Body of pancreas (tissue), 4 donors: ENCODE measurements at regions not wholly inside any gene's neighbourhood (a gene's known extent, or its start where the extent isn't known, plus 50 kb on each side); places are given as distances from the start of the nearest gene placed in this dataset.

ENCODE experiments used
- ATAC-seq: fragments of 150-250 bp; one replicate; pipeline ENCODE4 v1.9.1; 2016
- DNase-seq, 4 donors: peaks; one replicate each; pipeline ENCODE4 v3.0.0-alpha.2; 2019
- H3K27ac ChIP-seq, 4 donors: fragments of 200-600 bp; sonication (generic); 1 replicate in 3 of 4; 2 replicates in 1 of 4; pipeline versions ENCODE4 v1.5.1 to v1.6.1; 2016 to 2019; ENCODE audit warnings: mild to moderate bottlenecking in 1 of 4, mixed read lengths in 1 of 4, moderate library complexity in 1 of 4
- H3K27me3 ChIP-seq, 2 donors: fragments of 200-600 bp; sonication (generic); one replicate each; pipeline ENCODE4 v1.6.0; 2016; ENCODE audit warnings: mild to moderate bottlenecking in 1 of 2
- H3K36me3 ChIP-seq, 2 donors: fragments of 200-600 bp; sonication (generic); replicated peaks in 1 of 2; 2 replicates each; pipeline ENCODE4 v1.5.1; 2016; ENCODE audit warnings: low read depth in 2 of 2; ENCODE audit not compliant: insufficient read depth in 1 of 2
- H3K4me1 ChIP-seq: fragments of 200-600 bp; sonication (generic); one replicate; pipeline ENCODE4 v1.6.0; 2016
- H3K4me3 ChIP-seq, 2 donors: fragments of 200-600 bp; sonication (generic); 1 replicate in 1 of 2; 2 replicates in 1 of 2; pipeline ENCODE4 v1.5.1; 2016 to 2019
- H3K9me3 ChIP-seq, 3 donors: fragments of 200-600 bp; sonication (generic); 1 replicate in 2 of 3; 2 replicates in 1 of 3; pipeline ENCODE4 v1.5.1; 2016
- POLR2A ChIP-seq, 3 donors: fragments of 450-650 bp; IDR thresholded peaks; one replicate each; pipeline ENCODE4 v1.6.1; 2016; ENCODE audit warnings: antibody characterized with exemption in 3 of 3, mild to moderate bottlenecking in 2 of 3
- WGBS, 2 donors: methylation state at CpG; one replicate each; pipeline ENCODE4 v1.1.5; 2017; 5-methylcytosine and 5-hydroxymethylcytosine counted together
- intact Hi-C: fragments of 100-400 bp; cut with DNase I; formaldehyde crosslinking; loops from one replicate; pipeline ENCODE4 v1.15.1; 2023
- TF ChIP-seq, protein P1 (sequence below), 7 experiments: fragments of 450-650 bp in 4 of 7; fragments of 200-600 bp in 3 of 7; sonication (generic) in 3 of 7; IDR thresholded peaks; one replicate each; pipeline ENCODE4 v1.5.1; 2016 to 2019; ENCODE audit warnings: antibody characterized with exemption in 7 of 7

DNA sequence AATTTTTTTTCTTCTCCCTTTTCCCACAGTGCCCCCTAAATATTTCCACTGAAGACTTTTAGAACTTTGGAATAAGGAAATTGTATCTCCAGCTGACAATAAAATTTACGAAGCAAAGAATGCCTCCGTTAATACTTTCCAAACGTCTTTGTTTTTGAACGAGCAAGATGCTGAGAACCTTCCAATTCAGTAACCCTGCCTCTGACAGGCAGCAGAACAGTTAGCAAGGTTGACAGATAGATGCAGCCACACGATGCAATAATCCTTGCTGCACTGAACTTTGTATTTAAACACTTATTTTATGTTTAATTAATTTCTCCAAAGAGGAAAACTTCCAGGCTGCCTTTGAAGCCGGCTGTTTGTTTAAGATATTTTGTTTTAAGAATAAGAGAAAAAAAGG lies 71.8 kb upstream of the TSHZ3 start:
- no peak for ATAC-seq
- 25 to 32% methylated on average over 6 of the region's 6 CpGs for WGBS, 2 donors
- no peak for DNase-seq
- Histone ChIP-seq H3K36me3 (no peaks in the 10 kb centered on the region), H3K4me1 (no peaks in the 10 kb centered on the region), H3K27ac (no peak overlapping the region), H3K9me3 (no peaks in the 10 kb centered on the region), H3K4me3 (no peak overlapping the region), H3K27me3 (no peaks in the 10 kb centered on the region)
- intact Hi-C loops: no loop called here
- TF ChIP-seq POLR2A (IDR thresholded peaks at IDR 0.05): no peak
- TF ChIP-seq, protein P1, sequence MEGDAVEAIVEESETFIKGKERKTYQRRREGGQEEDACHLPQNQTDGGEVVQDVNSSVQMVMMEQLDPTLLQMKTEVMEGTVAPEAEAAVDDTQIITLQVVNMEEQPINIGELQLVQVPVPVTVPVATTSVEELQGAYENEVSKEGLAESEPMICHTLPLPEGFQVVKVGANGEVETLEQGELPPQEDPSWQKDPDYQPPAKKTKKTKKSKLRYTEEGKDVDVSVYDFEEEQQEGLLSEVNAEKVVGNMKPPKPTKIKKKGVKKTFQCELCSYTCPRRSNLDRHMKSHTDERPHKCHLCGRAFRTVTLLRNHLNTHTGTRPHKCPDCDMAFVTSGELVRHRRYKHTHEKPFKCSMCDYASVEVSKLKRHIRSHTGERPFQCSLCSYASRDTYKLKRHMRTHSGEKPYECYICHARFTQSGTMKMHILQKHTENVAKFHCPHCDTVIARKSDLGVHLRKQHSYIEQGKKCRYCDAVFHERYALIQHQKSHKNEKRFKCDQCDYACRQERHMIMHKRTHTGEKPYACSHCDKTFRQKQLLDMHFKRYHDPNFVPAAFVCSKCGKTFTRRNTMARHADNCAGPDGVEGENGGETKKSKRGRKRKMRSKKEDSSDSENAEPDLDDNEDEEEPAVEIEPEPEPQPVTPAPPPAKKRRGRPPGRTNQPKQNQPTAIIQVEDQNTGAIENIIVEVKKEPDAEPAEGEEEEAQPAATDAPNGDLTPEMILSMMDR (IDR thresholded peaks at IDR 0.05): no peak

DNA sequence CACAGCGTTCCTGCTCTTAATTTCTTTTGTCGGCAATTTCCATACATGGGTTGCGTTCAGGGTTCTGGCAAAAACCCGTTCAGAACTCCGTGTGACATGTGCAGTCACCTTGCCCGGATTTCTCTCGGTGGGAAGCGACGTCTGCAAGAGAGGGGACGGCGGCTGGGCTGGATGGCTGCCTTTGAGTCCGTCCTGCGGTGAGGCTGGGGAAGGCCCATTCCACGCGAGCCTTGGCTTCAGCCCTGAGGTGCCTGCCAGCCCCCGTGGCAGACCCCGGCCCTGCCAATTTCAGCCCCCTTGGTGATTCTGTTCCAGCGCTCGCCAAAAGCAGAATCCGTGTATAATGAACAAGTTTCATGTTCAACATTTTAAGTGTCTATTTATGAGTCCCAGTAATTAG lies 72.6 kb upstream of the TSHZ3 start:
- Histone ChIP-seq H3K27ac (no peak overlapping the region), H3K27me3 (no peaks in the 10 kb centered on the region), H3K36me3 (no peaks in the 10 kb centered on the region), H3K4me3 (no peak overlapping the region), H3K9me3 (no peaks in the 10 kb centered on the region), H3K4me1 (no peaks in the 10 kb centered on the region)
- no peak for TF ChIP-seq POLR2A (IDR thresholded peaks at IDR 0.05)
- TF ChIP-seq, protein P1 (IDR thresholded peaks at IDR 0.05): no peak
- 61 to 72% methylated on average over 16 to 20 of the region's 20 CpGs for WGBS, 2 donors
- intact Hi-C loops: no loop called here
- DNase-seq (no peak), ATAC-seq (no peak)

DNA sequence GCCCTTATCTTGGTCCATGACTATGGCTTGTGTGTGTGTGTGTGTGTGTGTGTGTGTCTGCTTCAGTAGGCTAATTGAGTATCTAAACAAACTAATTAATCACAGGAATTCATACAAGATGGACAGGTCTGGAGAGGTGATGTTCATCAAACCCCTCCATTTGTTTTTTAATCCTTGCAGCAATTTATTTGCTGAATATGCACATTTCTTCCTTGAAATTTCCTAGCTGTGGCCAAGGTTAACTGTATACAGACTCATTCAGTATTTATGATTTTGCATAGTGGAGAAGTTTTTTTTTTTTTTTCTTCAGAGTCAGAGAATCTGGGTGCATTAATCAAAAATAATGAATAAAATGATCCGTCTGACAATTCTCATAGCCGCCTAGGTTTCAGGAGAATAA lies 74.7 kb upstream of the TSHZ3 start:
- TF ChIP-seq, protein P1 (IDR thresholded peaks at IDR 0.05): no peak
- no peak for TF ChIP-seq POLR2A (IDR thresholded peaks at IDR 0.05)
- Histone ChIP-seq H3K9me3 (no peaks in the 10 kb centered on the region), H3K36me3 (no peaks in the 10 kb centered on the region), H3K4me1 (no peaks in the 10 kb centered on the region), H3K27ac (no peak overlapping the region), H3K27me3 (no peaks in the 10 kb centered on the region), H3K4me3 (no peak overlapping the region)
- ATAC-seq (no peak), DNase-seq (no peak)
- 63 to 75% methylated on average over 2 of the region's 2 CpGs for WGBS, 2 donors
- intact Hi-C loops: no loop called here

DNA sequence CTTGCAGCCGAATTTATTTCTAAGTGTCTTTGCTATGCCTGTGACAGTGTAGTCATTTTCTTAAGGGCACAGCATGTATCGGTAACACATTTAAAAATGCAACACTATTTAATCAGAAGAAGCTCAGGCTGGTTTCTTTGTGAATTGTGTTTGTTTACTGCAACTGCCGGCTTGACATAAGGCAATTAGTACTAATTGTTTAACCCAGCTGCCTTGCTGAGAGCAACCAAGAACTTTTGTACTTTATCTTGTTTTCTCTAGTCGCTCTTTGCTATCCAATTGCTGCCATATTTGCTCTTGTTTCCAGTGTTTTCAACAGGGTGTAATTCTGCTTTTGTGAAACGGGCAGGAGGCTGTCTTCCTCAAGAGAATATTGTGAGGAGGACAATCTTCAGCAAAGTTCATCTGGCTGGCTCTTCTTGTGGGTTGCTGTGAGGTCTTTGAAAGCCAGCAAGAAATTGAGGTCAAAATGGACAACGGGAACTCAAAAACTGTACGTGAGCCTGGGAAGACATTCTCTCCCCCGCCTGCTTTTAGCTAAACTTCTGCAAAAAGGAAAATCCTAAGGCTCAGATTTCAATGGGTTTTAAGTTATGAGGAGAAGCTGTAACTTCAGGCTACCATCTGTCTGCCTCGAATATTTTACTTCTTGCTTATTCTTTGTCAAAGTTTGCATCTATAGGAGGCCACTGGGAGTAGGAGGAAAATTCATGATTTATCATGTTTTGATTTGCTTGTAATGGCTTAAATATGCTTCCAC lies 75.8 kb upstream of the TSHZ3 start:
- Histone ChIP-seq H3K9me3 (no peaks in the 10 kb centered on the region), H3K4me1 (no peaks in the 10 kb centered on the region), H3K36me3 (no peaks in the 10 kb centered on the region), H3K4me3 (no peak overlapping the region), H3K27me3 (no peaks in the 10 kb centered on the region), H3K27ac (no peak overlapping the region)
- no peak for TF ChIP-seq POLR2A (IDR thresholded peaks at IDR 0.05)
- TF ChIP-seq, protein P1 (IDR thresholded peaks at IDR 0.05): no peak
- no peak for DNase-seq
- WGBS, 2 donors: 31 to 34% methylated on average over 9 of the region's 9 CpGs
- intact Hi-C loops: no loop called here
- no peak for ATAC-seq

DNA sequence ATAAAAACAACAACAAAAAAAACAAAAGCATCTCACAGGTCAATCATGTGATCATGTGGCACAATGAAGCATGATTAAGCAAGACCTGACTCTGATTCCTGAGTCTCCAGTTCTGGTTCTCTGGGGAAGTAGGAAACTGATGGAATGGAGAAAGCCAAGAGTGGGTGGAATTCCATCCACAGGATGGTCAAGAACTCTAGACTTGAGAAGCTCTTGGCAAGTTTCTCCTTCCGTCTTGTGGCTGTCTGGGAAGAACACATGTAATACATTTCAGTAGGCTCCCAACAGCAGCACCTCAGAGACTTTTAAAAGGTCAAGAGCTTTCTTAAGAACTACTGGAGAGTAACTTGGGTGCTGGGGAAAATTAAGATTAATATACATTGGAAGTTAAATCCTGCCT lies 78.6 kb upstream of the TSHZ3 start:
- no peaks in the 10 kb centered on the region for H3K4me1 ChIP-seq
- TF ChIP-seq, protein P1 (IDR thresholded peaks at IDR 0.05): no peak
- no peak for TF ChIP-seq POLR2A (IDR thresholded peaks at IDR 0.05)
- no peak for ATAC-seq
- no peak overlapping the region for H3K27ac ChIP-seq
- no peaks in the 10 kb centered on the region for H3K9me3 ChIP-seq
- no peaks in the 10 kb centered on the region for H3K27me3 ChIP-seq
- H3K36me3 ChIP-seq: no peaks in the 10 kb centered on the region
- no peak for DNase-seq
- WGBS, 2 donors: 44 to 60% methylated on average over 1 of the region's 1 CpG
- H3K4me3 ChIP-seq: no peak overlapping the region
- intact Hi-C loops: no loop called here
